HG02759 (cell line): ENCODE measurements at regions not wholly inside any gene's neighbourhood (a gene's known extent, or its start where the extent isn't known, plus 50 kb on each side); places are given as distances from the start of the nearest gene placed in this dataset.
"Not testable (repeated sequence)": the region's sequence is repeated elsewhere in the genome, so short reads cannot be mapped to it uniquely, and the experiment has no call there.

ENCODE experiments used
- ATAC-seq: cut with Tn5 transposase; IDR thresholded peaks from one replicate; pipeline ENCODE4 v1.9.1; 2021; ENCODE audit warnings: mild to moderate bottlenecking, moderate library complexity; ENCODE audit not compliant: unreplicated experiment

DNA sequence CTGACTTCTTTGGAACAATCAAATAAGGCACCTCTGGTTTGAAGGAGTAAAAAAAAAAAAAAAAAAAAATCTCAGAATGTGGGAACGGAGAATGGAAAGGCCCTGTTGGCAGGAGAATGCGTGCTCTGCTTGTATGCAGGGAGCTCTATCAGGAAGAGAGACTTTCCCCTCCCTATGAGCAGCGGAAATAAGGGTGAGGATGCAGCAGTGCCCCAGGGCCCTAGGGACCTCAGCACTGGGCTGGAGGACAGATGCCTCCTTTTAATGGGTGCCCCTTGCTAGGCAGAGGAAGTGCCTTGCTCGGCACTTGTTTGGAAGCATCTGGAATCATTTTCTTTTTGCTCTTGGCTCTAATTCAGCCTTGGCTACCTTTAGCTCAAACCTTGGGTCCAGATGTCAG is 283.4 kb upstream of the NBPF12 start:
- ATAC-seq: not testable (repeated sequence)

DNA sequence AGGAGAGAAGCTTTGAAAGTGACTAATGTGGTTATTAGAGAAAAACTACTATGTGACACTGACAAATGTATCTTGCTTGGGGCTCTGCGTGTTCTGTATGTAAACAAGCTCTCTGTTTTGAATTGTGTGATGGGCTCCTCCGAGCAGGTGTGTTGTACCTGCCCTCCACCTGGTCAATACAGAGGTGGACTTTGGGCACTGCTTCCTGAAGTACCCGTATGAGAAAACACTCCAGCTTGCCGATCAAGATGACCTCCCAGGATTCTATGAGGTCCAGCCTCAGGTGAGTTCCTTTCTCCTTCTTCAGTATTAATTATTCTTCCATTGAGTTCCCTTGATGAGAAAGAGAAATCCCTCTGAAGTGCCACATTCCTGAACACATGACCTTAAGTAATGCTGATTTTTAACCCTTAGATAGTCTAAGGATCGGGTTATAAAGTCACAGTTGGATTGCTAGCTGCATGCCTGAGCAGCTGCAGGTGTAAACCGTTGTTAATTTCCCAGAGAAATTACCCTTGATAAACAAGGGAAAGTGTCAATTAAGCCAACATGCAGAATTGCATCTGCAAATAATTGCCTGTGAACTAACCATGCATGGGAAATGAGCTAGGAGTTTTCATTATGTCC is 292.0 kb upstream of the NBPF12 start:
- ATAC-seq: not testable (repeated sequence)

DNA sequence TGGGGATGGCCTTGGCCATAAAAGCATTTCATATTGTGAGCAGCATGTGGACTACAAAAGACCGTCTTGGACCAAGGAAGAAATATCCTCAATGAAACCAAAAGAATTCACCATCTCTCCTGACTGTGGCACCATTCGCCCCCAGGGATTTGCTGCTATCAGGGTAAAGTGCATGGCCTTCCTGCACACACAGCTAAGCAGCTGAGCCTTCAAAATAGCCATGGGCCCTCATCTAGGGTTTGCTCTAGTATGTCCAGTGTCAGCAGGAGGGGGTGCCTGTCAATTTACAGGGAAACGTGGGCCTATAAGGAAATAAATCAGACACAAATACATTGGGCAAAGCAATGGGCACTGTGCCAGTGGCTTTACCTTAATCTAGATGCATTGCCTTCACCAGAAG is 296.6 kb upstream of the NBPF12 start:
- ATAC-seq: not testable (repeated sequence)

DNA sequence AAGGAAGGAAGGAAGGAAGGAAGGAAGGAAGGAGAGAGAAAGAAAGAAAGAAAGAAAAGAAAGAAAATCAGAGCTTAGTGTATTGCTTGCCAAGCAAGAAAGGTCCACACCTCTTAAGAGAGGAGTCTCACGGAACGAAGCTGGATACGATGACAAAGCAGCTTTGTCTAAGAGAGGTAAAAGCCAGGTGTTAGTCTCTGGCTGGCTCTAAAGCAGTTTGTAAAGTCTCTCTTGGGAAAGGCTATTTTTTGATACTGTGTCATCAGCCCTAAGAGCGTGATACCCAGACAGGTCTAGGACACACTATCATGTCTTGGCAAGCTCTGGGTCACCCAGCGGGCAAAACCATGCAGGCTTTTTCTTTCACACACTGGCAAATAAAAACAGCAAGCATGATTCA is 297.5 kb upstream of the NBPF12 start:
- ATAC-seq: not testable (repeated sequence)

DNA sequence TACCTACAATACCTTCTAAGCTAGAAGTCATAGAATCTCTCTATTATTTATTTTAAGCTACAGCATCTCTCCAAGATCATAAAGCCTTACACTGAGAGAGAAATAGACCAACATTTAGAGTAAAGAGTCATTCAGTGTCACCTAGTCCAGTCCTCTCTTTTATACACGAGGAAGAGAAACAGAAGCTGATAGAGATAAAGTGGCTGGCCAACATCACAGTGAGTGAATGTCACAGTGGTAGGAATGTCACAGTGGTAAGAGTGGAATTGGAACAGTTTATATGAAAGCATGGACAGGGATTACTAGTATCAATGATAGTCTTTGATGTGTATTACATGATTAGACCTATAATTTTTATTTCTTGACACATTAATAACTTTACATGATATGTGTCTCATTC is 307.8 kb upstream of the NBPF12 start:
- not testable (repeated sequence) for ATAC-seq

DNA sequence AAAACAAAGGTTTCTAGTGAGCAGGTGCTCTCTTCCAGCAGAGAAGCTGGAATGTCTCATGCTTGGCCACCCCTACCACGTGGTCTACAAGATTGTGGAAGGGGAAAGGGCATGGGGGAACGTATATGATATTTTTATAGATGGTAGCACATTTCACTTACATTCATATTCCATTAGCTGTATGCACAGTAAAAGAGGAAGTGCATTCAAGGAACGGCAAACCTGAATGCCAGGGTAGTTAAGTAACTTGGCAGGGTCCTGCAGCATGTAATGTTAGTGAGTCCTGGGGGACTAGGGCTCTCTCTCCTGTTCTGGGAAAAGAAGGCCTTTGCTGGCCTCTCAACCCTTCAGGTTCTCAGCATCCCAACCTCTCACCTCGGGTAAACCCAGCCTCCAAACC is 319.5 kb upstream of the NBPF12 start:
- not testable (repeated sequence) for ATAC-seq

DNA sequence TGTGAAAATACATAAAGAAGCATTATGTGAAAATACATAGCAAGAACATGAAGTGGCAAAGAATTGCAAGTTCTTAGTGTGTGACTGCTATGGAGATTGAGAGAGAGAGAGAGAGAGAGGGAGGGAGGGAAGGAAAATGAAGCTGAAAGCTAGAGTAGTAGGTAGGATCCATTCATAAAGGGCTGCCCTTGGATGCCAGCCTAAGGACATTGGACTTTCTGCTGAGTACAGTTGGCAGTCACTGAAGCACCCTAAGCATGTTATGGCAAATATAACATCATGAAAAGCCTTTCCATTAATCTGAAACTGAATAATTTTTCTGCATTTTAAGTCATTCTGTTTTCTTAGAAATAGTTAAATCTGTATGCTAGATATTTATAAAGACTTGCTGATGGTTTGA is 333.4 kb upstream of the NBPF12 start:
- ATAC-seq: not testable (repeated sequence)

DNA sequence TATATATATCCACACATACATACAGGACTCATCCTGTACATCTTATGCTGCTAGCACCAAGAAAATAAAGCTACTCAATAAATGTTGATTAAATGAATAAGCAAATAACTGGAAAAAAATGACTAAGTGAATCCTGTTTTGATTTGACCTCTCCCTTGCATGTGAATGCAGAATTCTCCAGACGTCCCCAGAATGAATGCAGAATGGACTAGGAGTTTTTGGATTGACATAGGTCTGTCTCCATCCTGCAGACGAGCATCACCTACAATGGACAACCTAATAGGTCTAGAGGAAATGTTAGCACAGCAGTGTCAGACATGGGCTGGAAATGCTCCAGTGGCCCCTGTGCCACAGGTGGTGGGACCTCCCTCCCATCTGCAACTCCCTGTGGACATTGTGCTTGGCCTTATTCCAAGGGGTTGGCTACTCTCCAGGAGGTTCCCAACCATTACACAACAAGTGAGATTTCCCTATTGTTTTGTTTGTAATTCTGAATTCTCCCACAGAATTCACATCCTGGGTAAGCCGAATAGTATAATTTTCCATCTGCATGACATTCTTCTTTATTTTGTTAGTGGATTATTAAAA is 337.3 kb upstream of the NBPF12 start:
- not testable (repeated sequence) for ATAC-seq

DNA sequence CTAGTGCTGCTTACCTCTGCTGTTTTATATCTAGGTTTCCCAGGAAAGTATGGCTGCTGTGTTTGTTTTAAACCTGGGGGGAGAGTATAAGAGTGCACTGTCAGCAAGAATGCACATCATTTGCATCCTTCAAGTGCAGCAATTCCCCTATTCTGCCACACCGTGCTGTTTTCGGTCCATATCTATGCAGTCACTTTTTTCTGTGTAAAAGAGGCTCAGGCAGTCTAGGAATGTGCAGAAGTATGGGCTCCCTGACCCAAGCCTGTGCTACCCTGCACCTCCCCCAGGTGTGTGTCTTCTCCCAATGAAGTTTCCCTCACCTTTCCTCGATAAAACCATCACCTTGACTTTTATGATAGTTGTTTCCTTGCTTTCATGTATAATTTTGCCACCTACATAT is 338.2 kb upstream of the NBPF12 start:
- not testable (repeated sequence) for ATAC-seq

DNA sequence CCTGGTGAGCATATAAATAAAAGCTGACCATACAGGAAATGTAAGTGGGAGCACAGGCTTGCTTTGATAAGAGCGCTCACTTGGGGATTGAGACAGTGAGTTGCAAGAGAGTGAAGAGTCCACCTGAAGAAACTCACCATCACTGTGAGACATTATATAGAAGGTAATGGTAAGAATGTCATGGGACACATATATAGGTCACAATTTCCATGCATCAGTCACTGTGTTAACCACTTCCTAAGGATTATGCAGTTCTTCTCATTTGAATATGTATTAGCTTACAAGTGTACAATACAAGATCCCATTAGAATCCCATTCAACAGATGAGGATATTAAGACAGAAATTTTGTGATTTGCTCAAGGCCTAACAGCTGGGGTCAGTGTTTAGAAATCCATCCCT is 352.4 kb upstream of the NOTCH2NLA start:
- ATAC-seq: not testable (repeated sequence)

DNA sequence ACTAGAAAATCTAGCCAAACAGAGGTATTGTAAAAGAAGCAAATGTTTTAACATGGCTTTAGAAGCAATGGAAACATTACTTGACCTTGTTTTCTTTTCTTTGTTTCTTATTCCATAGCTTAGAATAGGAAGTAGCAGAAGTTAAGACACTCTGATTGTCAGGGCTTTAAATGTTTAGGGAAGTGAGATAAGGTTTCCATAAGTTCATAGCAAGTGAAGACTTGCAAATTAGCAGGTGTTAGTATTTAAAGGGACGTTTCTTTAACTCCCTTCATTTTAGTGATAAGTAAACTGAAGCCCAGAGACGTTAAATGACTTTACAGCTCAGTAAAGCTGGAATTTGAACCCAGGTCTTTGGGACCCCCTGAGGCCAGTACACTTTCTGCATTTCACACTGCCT is 338.7 kb upstream of the NOTCH2NLA start:
- ATAC-seq: not testable (repeated sequence)

DNA sequence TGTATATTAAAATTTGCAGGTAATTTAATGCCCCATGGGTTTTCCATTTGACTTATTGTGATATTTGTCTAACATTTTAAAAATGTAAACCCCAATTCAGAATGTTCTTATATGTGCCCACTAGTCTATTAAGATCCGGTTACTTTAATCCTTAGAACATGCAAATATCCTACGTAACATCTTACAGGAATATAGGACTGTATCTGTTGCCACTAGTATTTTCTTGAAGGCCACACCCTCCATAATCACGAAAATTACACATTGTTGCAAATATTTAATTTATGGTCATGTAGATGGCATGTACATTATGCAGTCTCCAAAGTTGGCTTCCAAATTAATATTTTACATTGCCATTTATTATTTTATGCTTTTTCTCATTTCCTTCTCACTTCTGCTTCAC is 329.2 kb upstream of the NOTCH2NLA start:
- ATAC-seq: not testable (repeated sequence)

DNA sequence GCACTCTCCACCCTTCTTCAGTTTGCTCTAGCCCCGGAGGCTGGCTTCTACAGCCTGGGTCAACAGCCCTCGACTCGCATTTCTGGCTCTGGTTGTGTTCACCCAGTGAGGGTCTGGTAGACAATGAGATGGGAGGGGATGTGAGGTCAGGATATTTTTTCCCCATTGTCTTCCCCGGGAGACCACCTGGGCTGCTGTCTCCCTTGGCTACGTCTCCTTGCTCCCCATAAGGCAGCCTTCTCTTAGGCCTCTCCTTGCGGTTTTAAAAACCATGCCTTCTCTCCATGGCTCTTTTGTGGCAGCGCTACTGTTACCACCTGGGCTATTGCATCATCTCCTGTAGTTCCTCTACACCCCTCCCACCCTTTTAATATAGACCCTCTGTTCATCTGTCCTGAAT is 327.6 kb upstream of the NOTCH2NLA start:
- not testable (repeated sequence) for ATAC-seq

DNA sequence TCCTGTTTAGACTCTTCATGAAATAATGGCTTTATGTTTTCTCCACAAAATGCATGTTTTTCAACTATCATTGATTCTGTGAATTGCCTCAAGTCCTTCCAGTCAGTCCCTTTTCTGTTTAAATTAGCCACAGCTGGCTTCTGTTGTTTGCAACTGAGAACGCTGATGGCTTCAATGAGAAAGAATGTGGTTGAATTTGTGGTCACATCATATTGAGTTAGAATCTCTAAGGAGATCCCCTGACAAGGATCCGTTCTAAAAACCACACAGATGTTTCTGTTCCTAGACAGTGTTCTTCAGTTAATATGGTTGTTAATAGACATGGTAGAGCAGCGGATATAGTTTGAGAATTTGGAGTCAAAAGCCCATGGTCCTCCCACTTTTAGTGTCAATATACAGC is 323.6 kb upstream of the NOTCH2NLA start:
- not testable (repeated sequence) for ATAC-seq

DNA sequence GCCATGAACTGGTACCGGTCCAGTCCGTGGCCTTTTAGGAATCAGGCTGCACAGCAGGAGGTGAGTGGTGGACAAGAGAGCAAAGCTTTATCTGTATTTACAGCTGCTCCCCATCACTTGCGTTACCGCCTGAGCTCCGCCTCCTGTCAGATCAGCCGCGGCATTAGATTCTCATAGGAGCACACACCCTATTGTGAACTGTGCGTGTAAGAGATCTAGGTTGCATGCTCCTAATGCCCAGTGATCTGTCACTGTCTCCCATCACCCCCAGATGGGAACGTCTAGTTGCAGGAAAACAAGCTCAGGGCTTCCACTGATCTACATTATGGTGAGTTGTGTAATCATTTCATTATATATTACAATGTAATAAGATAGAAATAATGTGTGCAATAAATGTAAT is 319.9 kb upstream of the NOTCH2NLA start:
- not testable (repeated sequence) for ATAC-seq

DNA sequence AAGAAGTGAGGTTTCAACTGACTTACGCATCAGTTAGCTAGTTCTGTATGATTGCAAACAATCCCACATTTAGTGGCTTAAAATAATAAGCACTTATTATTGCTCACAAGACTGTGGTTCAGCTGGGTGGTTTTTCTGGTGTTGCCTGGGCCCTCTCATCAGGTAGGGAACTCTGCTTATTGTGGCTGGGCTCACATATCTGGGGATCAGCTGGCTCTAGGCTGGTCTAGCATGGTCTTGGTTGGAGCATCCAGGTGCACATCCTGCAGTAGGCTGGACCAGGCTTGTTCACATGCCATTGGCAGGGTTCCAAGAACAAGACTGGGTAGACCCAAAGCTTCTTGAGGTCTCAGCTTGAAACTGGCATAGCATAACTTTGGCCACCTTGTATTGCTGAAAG is 317.4 kb upstream of the NOTCH2NLA start:
- not testable (repeated sequence) for ATAC-seq

DNA sequence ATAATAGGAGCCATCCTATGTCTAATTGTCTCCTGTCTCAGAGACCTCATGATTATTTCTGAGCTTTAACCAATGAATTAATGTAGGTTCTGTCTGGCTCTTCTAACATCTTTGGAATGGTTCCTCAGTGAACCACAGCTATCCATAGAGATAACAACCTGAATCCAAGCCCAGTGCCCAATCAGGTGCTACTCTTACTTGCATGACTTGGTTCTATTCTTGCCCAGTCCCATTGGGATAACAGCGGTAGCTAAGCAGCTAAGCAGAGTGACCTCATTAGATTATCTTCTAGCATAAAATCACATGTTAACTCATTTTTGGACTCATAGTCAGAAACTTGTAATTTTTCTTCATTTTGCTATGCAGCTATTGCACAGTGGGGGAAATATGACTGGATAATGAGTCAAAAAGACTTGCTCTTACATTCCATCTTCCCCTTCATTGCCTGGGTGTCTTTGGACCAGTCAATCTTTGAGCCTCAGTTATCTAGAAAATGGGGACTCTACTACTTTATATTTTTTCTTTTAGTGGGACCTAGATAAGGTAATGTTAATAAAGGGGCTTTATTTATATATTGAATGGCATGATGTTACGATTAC is 309.1 kb upstream of the NOTCH2NLA start:
- ATAC-seq: not testable (repeated sequence)

DNA sequence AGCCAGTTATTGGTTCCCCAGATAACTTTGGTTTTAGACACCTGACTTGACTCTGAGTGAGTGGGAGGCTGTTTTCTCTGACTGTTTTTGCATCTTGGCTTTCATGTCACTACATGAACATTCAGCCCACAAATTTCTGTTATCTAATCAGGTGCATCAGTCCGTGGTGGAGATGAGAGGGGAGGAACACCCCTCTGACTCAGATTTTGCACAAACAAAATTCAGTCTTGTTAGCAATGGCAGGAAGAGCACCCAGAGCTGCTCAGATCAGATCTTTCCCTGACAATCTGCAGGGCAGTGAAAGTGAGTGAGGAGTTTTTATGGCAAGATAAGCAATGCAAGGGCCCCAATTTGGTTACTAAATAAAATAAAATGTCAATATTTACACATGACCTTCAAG is 307.2 kb upstream of the NOTCH2NLA start:
- not testable (repeated sequence) for ATAC-seq

DNA sequence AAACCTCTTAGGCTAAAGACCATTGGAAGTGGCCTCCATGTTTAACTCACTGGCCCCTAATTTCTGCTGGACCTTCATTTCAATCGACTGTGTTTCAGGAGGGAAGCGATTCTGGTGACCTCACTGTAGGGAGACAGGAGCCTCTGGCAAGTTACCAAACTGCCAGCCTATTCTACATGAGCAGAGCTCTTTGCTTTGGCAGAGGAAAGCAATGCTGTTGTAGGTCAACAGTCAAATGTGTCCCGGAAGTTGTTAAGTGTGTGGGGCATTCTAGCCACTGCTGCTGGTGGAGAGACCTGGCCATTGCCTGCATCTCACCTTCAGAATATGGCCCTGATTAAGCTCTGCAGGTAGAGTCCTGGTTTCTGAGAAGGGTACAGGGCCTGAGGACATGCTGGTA is 306.8 kb upstream of the NOTCH2NLA start:
- not testable (repeated sequence) for ATAC-seq

DNA sequence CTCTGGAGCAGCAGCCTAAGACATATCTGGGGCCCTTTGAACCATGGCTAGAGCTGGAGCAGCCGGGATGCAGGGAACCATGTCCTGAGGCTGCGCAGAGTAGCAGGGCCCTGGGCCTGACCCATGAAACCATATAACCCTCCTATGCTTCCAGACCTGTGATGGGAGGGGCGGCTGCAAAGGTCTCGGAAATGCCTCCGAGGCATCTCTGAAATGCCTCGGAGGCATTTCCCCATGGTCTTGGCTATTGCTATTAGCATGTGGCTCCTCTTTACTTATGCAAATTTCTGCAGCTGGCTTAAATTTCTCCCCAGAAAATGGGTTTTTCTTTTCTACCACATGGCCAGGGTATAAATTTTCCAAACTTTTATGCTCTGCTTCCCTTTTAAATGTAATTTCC is 302.1 kb upstream of the NOTCH2NLA start:
- not testable (repeated sequence) for ATAC-seq

DNA sequence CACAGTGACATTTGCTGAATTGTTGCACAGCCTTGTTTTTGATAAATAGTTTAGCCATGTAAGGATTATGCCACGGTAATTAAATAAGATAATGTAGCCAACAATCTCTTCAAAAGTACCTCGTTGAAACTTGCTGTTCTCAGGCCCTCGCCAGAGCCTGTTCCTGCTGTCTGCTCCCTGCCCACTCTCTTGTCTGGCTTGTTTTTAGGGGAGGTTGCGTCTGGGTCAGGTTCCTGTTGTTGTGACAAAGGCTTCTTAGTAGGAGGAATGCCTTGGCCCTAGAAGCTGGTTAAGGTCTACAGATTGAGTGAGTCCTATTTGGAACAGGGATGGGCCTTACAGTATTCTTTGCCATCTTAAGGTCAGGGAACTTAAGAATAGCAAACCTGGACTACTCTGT is 294.0 kb upstream of the NOTCH2NLA start:
- not testable (repeated sequence) for ATAC-seq

DNA sequence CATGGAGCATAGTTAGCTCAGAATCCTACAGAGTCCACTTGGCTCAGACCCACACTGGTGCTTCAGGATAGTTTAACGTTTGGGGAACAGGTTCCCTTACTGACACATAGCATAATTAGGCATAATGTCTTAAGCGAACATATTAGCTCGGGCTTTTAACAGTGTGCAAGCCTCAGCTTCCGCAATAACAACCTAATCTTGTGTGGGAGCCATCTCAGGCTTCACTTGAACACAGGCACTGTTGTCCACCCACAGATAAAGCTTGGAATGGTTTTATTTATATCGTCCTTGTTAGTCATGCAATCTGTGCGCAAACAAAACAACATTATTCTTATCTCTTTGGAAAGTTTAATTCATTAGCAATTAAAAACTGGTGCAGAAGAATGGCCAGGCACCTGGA is 293.5 kb upstream of the NOTCH2NLA start:
- ATAC-seq: not testable (repeated sequence)
